Neural progenitor cell (in vitro differentiated cells): ENCODE measurements at regions not wholly inside any gene's neighbourhood (a gene's known extent, or its start where the extent isn't known, plus 50 kb on each side); places are given as distances from the start of the nearest gene placed in this dataset.

Source experiments
- DNase-seq: peaks from one replicate; pipeline ENCODE4 v3.0.0-alpha.2; 2016; ENCODE audit warnings: low spot score
- H2AFZ ChIP-seq: fragments of 200-600 bp; sonication (generic); replicated peaks from 2 replicates; pipeline ENCODE4 v1.6.1; 2016; ENCODE audit warnings: antibody characterized with exemption
- H3F3A ChIP-seq: fragments of 200-600 bp; sonication (generic); 2 replicates; pipeline ENCODE4 v1.6.1; 2016; ENCODE audit warnings: antibody characterized with exemption, low read depth
- H3K27ac ChIP-seq: fragments of 200-600 bp; sonication (generic); 2 replicates; pipeline ENCODE4 v1.5.1; 2016; ENCODE audit warnings: mild to moderate bottlenecking
- H3K27me3 ChIP-seq: fragments of 200-600 bp; sonication (generic); 2 replicates; pipeline ENCODE4 v1.6.1; 2016; ENCODE audit warnings: mild to moderate bottlenecking, moderate library complexity
- H3K36me3 ChIP-seq: fragments of 200-600 bp; sonication (generic); 2 replicates; pipeline ENCODE4 v1.5.1; 2016
- H3K4me1 ChIP-seq: fragments of 200-600 bp; sonication (generic); 2 replicates; pipeline ENCODE4 v1.6.1; 2016; ENCODE audit warnings: mixed run types
- H3K4me2 ChIP-seq: fragments of 200-600 bp; sonication (generic); 2 replicates; pipeline ENCODE4 v1.6.1; 2016
- H3K4me3 ChIP-seq: fragments of 200-600 bp; sonication (generic); 2 replicates; pipeline ENCODE4 v1.5.1; 2016
- H3K79me2 ChIP-seq: fragments of 200-600 bp; sonication (generic); 2 replicates; pipeline ENCODE4 v1.6.1; 2016; ENCODE audit warnings: low read depth
- H3K9ac ChIP-seq: fragments of 200-600 bp; sonication (generic); 2 replicates; pipeline ENCODE4 v1.6.1; 2016
- H3K9me3 ChIP-seq: fragments of 200-600 bp; sonication (generic); 2 replicates; pipeline ENCODE4 v1.5.1; 2016; ENCODE audit warnings: low read depth
- H4K20me1 ChIP-seq: fragments of 200-600 bp; sonication (generic); 2 replicates; pipeline ENCODE4 v1.6.1; 2016; ENCODE audit warnings: low read depth
- H3K27ac Mint-ChIP-seq: 3 replicates; pipeline ENCODE4 v1.8.0; 2021; ENCODE audit warnings: mixed read lengths
- H3K27me3 Mint-ChIP-seq: 2 replicates; pipeline ENCODE4 v1.8.0; 2022; ENCODE audit warnings: low read depth, mild to moderate bottlenecking, inconsistent platforms, moderate library complexity, mixed read lengths; ENCODE audit not compliant: insufficient read depth
- H3K36me3 Mint-ChIP-seq: 3 replicates; pipeline ENCODE4 v1.8.0; 2021; ENCODE audit warnings: mixed read lengths
- H3K4me1 Mint-ChIP-seq: 3 replicates; pipeline ENCODE4 v1.8.0; 2021; ENCODE audit warnings: mixed read lengths
- H3K4me3 Mint-ChIP-seq: 3 replicates; pipeline ENCODE4 v1.8.0; 2021; ENCODE audit warnings: mild to moderate bottlenecking, moderate library complexity, mixed read lengths
- H3K9me3 Mint-ChIP-seq: 3 replicates; pipeline ENCODE4 v1.8.0; 2020; ENCODE audit warnings: mixed read lengths
- EZH2 ChIP-seq: fragments of 200-600 bp; sonication (generic); IDR thresholded peaks from 2 replicates; pipeline ENCODE4 v1.6.1; 2017; ENCODE audit warnings: antibody characterized with exemption, mild to moderate bottlenecking, moderate library complexity
- EZH2phosphoT487 ChIP-seq: fragments of 200-600 bp; sonication (generic); IDR thresholded peaks from 2 replicates; pipeline ENCODE4 v1.6.1; 2017; ENCODE audit warnings: antibody characterized with exemption
- TF ChIP-seq, protein P1 (sequence below): fragments of 200-600 bp; sonication (generic); IDR thresholded peaks from 2 replicates; pipeline ENCODE4 v1.5.1; 2017; ENCODE audit warnings: antibody characterized with exemption, mild to moderate bottlenecking

DNA sequence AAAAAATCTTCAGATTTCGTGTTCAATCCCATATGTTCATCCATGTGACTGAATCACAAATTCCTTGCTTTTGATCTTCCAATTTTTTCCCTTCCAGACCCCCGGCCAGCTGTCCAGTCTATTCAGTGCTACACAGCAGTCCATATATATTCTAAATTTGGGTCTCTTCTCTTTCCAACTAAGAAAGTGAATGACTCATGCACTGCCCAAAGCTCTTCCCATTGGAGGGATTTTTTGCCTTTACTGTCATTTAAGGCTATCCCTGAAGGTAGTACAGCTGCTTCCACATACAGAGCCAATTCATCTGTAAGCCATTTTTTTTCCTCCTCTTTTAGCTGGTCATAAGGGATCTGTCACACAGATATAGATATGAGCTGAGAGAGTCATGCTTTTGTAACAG is 478.3 kb downstream of the DMRT2 start:
- Histone ChIP-seq H3K27me3 (no peaks in the 10 kb centered on the region), H3F3A (no peaks in the 10 kb centered on the region), H3K4me3 (no peak overlapping the region), H3K4me1 (no peaks in the 10 kb centered on the region), H3K9ac (no peak overlapping the region), H3K79me2 (no peaks in the 10 kb centered on the region), H3K36me3 (no peaks in the 10 kb centered on the region), H2AFZ (no peak overlapping the region), H3K9me3 (peaks cover 8% of the 10 kb centered on the region), H3K4me2 (no peak overlapping the region), H3K27ac (no peak overlapping the region), H4K20me1 (no peaks in the 10 kb centered on the region)
- Mint-ChIP-seq H3K36me3 (no peaks in the 10 kb centered on the region), H3K9me3 (no peaks in the 10 kb centered on the region), H3K27ac (no peak overlapping the region), H3K4me1 (no peaks in the 10 kb centered on the region), H3K4me3 (no peak overlapping the region), H3K27me3 (peaks cover 1% of the 10 kb centered on the region)
- no peak for DNase-seq
- TF ChIP-seq EZH2phosphoT487 (no peak), EZH2 (no peak)
- TF ChIP-seq, protein P1, sequence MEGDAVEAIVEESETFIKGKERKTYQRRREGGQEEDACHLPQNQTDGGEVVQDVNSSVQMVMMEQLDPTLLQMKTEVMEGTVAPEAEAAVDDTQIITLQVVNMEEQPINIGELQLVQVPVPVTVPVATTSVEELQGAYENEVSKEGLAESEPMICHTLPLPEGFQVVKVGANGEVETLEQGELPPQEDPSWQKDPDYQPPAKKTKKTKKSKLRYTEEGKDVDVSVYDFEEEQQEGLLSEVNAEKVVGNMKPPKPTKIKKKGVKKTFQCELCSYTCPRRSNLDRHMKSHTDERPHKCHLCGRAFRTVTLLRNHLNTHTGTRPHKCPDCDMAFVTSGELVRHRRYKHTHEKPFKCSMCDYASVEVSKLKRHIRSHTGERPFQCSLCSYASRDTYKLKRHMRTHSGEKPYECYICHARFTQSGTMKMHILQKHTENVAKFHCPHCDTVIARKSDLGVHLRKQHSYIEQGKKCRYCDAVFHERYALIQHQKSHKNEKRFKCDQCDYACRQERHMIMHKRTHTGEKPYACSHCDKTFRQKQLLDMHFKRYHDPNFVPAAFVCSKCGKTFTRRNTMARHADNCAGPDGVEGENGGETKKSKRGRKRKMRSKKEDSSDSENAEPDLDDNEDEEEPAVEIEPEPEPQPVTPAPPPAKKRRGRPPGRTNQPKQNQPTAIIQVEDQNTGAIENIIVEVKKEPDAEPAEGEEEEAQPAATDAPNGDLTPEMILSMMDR: no peak

DNA sequence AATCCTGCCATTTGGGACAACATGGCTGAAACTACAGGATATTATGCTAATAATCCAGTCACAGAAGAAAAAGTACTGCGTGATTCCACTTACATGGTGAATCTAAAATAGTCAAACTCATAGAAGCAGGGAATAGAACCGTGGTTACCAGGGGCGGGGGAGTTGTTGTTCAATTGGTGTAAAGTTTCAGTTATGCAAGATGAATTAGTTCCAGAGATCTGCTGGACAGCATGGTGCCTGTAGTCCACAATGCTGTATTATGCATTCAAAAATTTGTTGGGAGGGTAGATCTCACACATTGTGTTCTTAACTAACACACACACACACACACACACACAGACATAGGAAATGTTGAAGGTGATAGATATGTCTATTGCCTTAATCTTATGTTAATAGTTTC is 480.5 kb downstream of the DMRT2 start:
- Mint-ChIP-seq H3K36me3 (no peaks in the 10 kb centered on the region), H3K27me3 (peaks cover 4% of the 10 kb centered on the region), H3K4me3 (no peak overlapping the region), H3K9me3 (peaks cover 3% of the 10 kb centered on the region), H3K27ac (no peak overlapping the region), H3K4me1 (no peaks in the 10 kb centered on the region)
- no peaks in the 10 kb centered on the region for H3K4me1 ChIP-seq
- H3K4me2 ChIP-seq: no peak overlapping the region
- no peak overlapping the region for H3K4me3 ChIP-seq
- no peak for DNase-seq
- TF ChIP-seq EZH2phosphoT487 (no peak), EZH2 (no peak)
- TF ChIP-seq, protein P1: no peak
- H4K20me1 ChIP-seq: no peaks in the 10 kb centered on the region
- H3K9me3 ChIP-seq: peaks cover 11% of the 10 kb centered on the region
- no peaks in the 10 kb centered on the region for H3F3A ChIP-seq
- H3K27me3 ChIP-seq: no peaks in the 10 kb centered on the region
- no peak overlapping the region for H2AFZ ChIP-seq
- H3K36me3 ChIP-seq: no peaks in the 10 kb centered on the region
- no peak overlapping the region for H3K27ac ChIP-seq
- no peaks in the 10 kb centered on the region for H3K79me2 ChIP-seq
- H3K9ac ChIP-seq: no peak overlapping the region

DNA sequence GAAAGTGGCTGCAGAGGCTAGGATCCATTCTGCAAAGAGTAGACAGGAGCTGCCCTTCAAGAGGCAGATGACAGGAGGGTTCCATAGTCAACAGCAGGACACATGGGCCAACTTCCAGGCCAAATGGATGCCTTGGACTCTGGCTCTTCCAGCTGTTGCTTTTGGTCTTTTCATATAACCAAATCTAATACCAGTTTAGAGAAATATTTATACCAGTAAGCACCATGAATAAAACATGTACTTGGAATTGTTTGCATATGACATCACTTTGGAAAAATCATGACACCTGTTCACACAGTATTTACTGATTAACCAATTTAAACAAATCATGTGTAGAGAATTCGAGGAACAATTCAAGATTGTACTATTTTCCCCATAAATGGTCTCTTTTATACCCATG is 481.3 kb downstream of the DMRT2 start:
- no peak overlapping the region for H2AFZ ChIP-seq
- TF ChIP-seq EZH2phosphoT487 (no peak), EZH2 (no peak)
- TF ChIP-seq, protein P1: no peak
- H3K27me3 ChIP-seq: no peaks in the 10 kb centered on the region
- DNase-seq: no peak
- no peak overlapping the region for H3K27ac ChIP-seq
- peaks cover 17% of the 10 kb centered on the region for H3K9me3 ChIP-seq
- H4K20me1 ChIP-seq: no peaks in the 10 kb centered on the region
- Mint-ChIP-seq H3K27me3 (peaks cover 4% of the 10 kb centered on the region), H3K9me3 (peaks cover 3% of the 10 kb centered on the region), H3K4me3 (no peak overlapping the region), H3K36me3 (no peaks in the 10 kb centered on the region), H3K27ac (no peak overlapping the region), H3K4me1 (no peaks in the 10 kb centered on the region)
- no peaks in the 10 kb centered on the region for H3F3A ChIP-seq
- no peak overlapping the region for H3K4me2 ChIP-seq
- H3K9ac ChIP-seq: no peak overlapping the region
- no peaks in the 10 kb centered on the region for H3K79me2 ChIP-seq
- no peaks in the 10 kb centered on the region for H3K36me3 ChIP-seq
- no peak overlapping the region for H3K4me3 ChIP-seq
- no peaks in the 10 kb centered on the region for H3K4me1 ChIP-seq
